Endothelial cell of umbilical vein (primary cell): ENCODE measurements at regions not wholly inside any gene's neighbourhood (a gene's known extent, or its start where the extent isn't known, plus 50 kb on each side); places are given as distances from the start of the nearest gene placed in this dataset.

Experiments
- EZH2 ChIP-seq: IDR thresholded peaks from 2 replicates; pipeline ENCODE4 v1.6.1; 2012; ENCODE audit warnings: borderline replicate concordance, low read depth, mild to moderate bottlenecking, moderate library complexity, low read length, inconsistent platforms; ENCODE audit not compliant: severe bottlenecking
- POLR2AphosphoS5 ChIP-seq: IDR thresholded peaks from 2 replicates; pipeline ENCODE4 v1.6.1; 2012; ENCODE audit warnings: low read depth, mild to moderate bottlenecking, control low read depth, low read length, moderate library complexity; ENCODE audit not compliant: insufficient read depth
- TF ChIP-seq, protein P1 (sequence below): IDR thresholded peaks from 2 replicates; pipeline ENCODE4 v1.6.1; 2011; ENCODE audit not compliant: insufficient read depth, insufficient read length
- TF ChIP-seq, protein P2 (sequence below), 2 donors: IDR thresholded peaks; 1 replicate in 1 of 2; 2 replicates in 1 of 2; pipeline ENCODE4 v1.5.1; 2011; ENCODE audit warnings: low read length in 2 of 2, mild to moderate bottlenecking in 2 of 2, moderate library complexity in 2 of 2, control low read depth in 1 of 2, inconsistent platforms in 1 of 2, low read depth in 1 of 2; ENCODE audit not compliant: insufficient read depth in 1 of 2; ENCODE audit errors: extremely low read depth in 1 of 2

DNA sequence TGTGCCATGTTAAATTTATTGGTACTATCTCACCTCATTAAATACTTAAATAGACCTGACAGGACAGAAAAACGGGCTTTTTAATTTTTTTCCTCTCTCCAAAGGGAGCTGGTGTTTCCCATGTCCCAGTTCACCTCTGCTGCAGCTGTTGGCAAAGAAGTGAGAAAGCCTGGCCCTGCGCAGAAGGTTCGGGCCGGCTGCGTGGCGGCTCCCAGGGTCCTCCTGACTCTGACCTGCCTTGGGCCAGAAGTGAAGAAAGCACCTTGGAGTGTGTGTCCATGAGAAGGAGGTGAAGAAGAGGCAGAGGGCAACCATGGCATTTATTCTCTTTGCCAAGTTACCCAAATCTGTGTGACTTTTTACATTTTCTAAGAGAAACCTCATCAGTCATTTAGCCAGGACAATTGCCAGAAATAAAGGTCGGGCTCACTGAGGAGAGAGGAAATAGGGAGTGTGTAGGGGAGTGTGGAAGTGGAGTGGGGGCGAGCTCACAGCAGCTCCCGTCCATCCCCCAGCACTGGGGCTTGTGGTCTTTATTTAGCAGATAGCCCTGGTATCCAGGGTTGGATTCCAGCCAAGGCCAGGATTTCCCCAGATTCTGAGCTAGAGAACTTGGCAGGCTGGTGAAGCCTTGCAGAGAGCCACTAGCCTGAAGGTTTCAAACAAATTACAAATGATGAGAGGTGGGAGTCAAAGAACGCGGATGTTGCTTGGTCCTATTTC lies 102.4 kb upstream of the CADM1 start:
- TF ChIP-seq, protein P1, sequence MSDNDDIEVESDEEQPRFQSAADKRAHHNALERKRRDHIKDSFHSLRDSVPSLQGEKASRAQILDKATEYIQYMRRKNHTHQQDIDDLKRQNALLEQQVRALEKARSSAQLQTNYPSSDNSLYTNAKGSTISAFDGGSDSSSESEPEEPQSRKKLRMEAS = no peak
- no peak for TF ChIP-seq EZH2
- TF ChIP-seq, protein P2, sequence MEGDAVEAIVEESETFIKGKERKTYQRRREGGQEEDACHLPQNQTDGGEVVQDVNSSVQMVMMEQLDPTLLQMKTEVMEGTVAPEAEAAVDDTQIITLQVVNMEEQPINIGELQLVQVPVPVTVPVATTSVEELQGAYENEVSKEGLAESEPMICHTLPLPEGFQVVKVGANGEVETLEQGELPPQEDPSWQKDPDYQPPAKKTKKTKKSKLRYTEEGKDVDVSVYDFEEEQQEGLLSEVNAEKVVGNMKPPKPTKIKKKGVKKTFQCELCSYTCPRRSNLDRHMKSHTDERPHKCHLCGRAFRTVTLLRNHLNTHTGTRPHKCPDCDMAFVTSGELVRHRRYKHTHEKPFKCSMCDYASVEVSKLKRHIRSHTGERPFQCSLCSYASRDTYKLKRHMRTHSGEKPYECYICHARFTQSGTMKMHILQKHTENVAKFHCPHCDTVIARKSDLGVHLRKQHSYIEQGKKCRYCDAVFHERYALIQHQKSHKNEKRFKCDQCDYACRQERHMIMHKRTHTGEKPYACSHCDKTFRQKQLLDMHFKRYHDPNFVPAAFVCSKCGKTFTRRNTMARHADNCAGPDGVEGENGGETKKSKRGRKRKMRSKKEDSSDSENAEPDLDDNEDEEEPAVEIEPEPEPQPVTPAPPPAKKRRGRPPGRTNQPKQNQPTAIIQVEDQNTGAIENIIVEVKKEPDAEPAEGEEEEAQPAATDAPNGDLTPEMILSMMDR (IDR thresholded peaks at IDR 0.05; ENCODE audit: extremely low read depth in 1 of 2, insufficient read depth in 1 of 2, low read depth in 1 of 2, low read length in 2 of 2) = no peak
- no peak for TF ChIP-seq POLR2AphosphoS5
